H1 (cell line): ENCODE measurements at regions not wholly inside any gene's neighbourhood (a gene's known extent, or its start where the extent isn't known, plus 50 kb on each side); places are given as distances from the start of the nearest gene placed in this dataset.

Experiments used
- CTCF ChIA-PET: fragments of 300-600 bp; sonication (Branson Sonifier 250); formaldehyde crosslinking; loops from one replicate; lab custom pipeline; 2021; ENCODE audit not compliant: partially characterized antibody; lab: Charles Lee
- POLR2A ChIA-PET: fragments of 300-600 bp; sonication (Branson Sonifier 250); formaldehyde crosslinking; loops from one replicate; lab custom pipeline; 2021; ENCODE audit warnings: inconsistent platforms; ENCODE audit not compliant: partially characterized antibody; lab: Charles Lee
- DNase-seq, 2 experiments: peaks; one replicate each; pipeline versions ENCODE4 v3.0.0 to v3.0.0-alpha.2; 2010 to 2022; ENCODE audit warnings: low spot score in 2 of 2, low read depth in 1 of 2, mixed read lengths in 1 of 2
- FAIRE-seq: peaks from 2 replicates; lab custom pipeline; 2011; peaks lifted over from hg19 to GRCh38; lab: Jason Lieb, UNC
- H2AFZ ChIP-seq: 2 replicates; pipeline ENCODE4 v1.8.1; 2012; ENCODE audit warnings: low read length, inconsistent platforms
- H2AK5ac ChIP-seq: 2 replicates; pipeline ENCODE4 v1.6.1; 2013; ENCODE audit warnings: low read depth, low read length
- H2BK120ac ChIP-seq: replicated peaks from 2 replicates; pipeline ENCODE3; 2013; ENCODE audit warnings: low read depth, low read length, inconsistent platforms
- H2BK12ac ChIP-seq: 2 replicates; pipeline ENCODE4 v1.6.1; 2013; ENCODE audit warnings: low read depth, low read length
- H2BK15ac ChIP-seq: 2 replicates; pipeline ENCODE4 v1.6.1; 2013; ENCODE audit warnings: low read length
- H2BK20ac ChIP-seq: 2 replicates; pipeline ENCODE4 v1.6.1; 2013; ENCODE audit warnings: low read length
- H2BK5ac ChIP-seq: 2 replicates; pipeline ENCODE4 v1.6.1; 2013; ENCODE audit warnings: low read depth, low read length
- H3K14ac ChIP-seq: 2 replicates; pipeline ENCODE4 v1.6.1; 2013; ENCODE audit warnings: inconsistent platforms; ENCODE audit not compliant: insufficient read length
- H3K18ac ChIP-seq: 2 replicates; pipeline ENCODE4 v1.6.1; 2013; ENCODE audit warnings: low read length; ENCODE audit errors: extremely low read depth
- H3K23ac ChIP-seq: 2 replicates; pipeline ENCODE4 v1.6.1; 2013; ENCODE audit warnings: inconsistent platforms; ENCODE audit not compliant: insufficient read length
- H3K23me2 ChIP-seq: 2 replicates; pipeline ENCODE4 v1.6.1; 2013; ENCODE audit warnings: low read depth, low read length
- H3K27ac ChIP-seq: 2 replicates; pipeline ENCODE4 v1.6.1; 2011; ENCODE audit warnings: low read depth, low read length, inconsistent platforms
- H3K27me3 ChIP-seq, 4 experiments: replicated peaks in 1 of 4; 1 replicate in 1 of 4; 2 replicates in 3 of 4; pipeline versions ENCODE4 v1.6.1 to v1.8.1; 2011 to 2013; ENCODE audit warnings: low read length in 3 of 4, mild to moderate bottlenecking in 3 of 4, inconsistent platforms in 2 of 4, mixed read lengths in 2 of 4, moderate library complexity in 1 of 4; ENCODE audit not compliant: control insufficient read depth in 3 of 4, insufficient read depth in 3 of 4; ENCODE audit errors: extremely low read depth in 1 of 4
- H3K36me3 ChIP-seq, 4 experiments: 2 replicates each; pipeline versions ENCODE4 v1.6.1 to v1.8.1; 2011 to 2013; ENCODE audit warnings: mild to moderate bottlenecking in 4 of 4, low read length in 3 of 4, moderate library complexity in 2 of 4, control low read depth in 1 of 4, inconsistent platforms in 1 of 4; ENCODE audit not compliant: insufficient read depth in 4 of 4, control insufficient read depth in 2 of 4
- H3K4ac ChIP-seq: replicated peaks from 2 replicates; pipeline ENCODE3; 2013; ENCODE audit warnings: low read length, low read depth, mixed read lengths, inconsistent platforms; ENCODE audit not compliant: insufficient read length
- H3K4me1 ChIP-seq, 4 experiments: replicated peaks in 1 of 4; 1 replicate in 1 of 4; 2 replicates in 3 of 4; pipeline versions ENCODE4 v1.6.1 to v1.8.1; 2011 to 2013; ENCODE audit warnings: low read length in 3 of 4, inconsistent platforms in 2 of 4, mixed read lengths in 1 of 4; ENCODE audit not compliant: insufficient read depth in 4 of 4, control insufficient read depth in 3 of 4
- H3K4me2 ChIP-seq, 2 experiments: 2 replicates each; pipeline versions ENCODE4 v1.6.1 to v1.8.1; 2011 to 2013; ENCODE audit warnings: low read depth in 2 of 2, low read length in 2 of 2, control low read depth in 1 of 2, inconsistent platforms in 1 of 2, mild to moderate bottlenecking in 1 of 2; ENCODE audit not compliant: insufficient read depth in 1 of 2
- H3K4me3 ChIP-seq, 4 experiments: fragments of 200-600, 300-600 bp in 1 of 4; sonication (generic), shearing (Covaris generic), sonication (Bioruptor Twin) in 1 of 4; 2 replicates each; pipeline versions ENCODE4 v1.5.1 to v1.8.1; 2011 to 2016; ENCODE audit warnings: low read length in 4 of 4, low read depth in 3 of 4, control low read depth in 2 of 4, inconsistent platforms in 2 of 4, mild to moderate bottlenecking in 2 of 4, mixed read lengths in 1 of 4, moderate library complexity in 1 of 4; ENCODE audit not compliant: insufficient read depth in 2 of 4; ENCODE audit errors: extremely low read depth in 1 of 4
- H3K56ac ChIP-seq: replicated peaks from 2 replicates; pipeline ENCODE3; 2013; ENCODE audit warnings: low read depth, mild to moderate bottlenecking, mixed read lengths, low read length, inconsistent platforms; ENCODE audit not compliant: insufficient read length
- H3K79me1 ChIP-seq: 2 replicates; pipeline ENCODE4 v1.6.1; 2013; ENCODE audit warnings: low read depth, low read length, control low read depth
- H3K79me2 ChIP-seq, 2 experiments: 2 replicates each; pipeline versions ENCODE4 v1.6.1 to v1.8.1; 2012 to 2013; ENCODE audit warnings: low read length in 2 of 2, mild to moderate bottlenecking in 2 of 2, inconsistent platforms in 1 of 2; ENCODE audit not compliant: insufficient read depth in 2 of 2, control insufficient read depth in 1 of 2
- H3K9ac ChIP-seq, 4 experiments: replicated peaks in 1 of 4; 1 replicate in 1 of 4; 2 replicates in 3 of 4; pipeline versions ENCODE4 v1.6.1 to v1.8.1; 2011 to 2013; ENCODE audit warnings: low read depth in 3 of 4, low read length in 3 of 4, control low read depth in 2 of 4, mild to moderate bottlenecking in 2 of 4, moderate library complexity in 2 of 4, inconsistent platforms in 1 of 4; ENCODE audit errors: extremely low read depth in 1 of 4
- H3K9me3 ChIP-seq, 2 experiments: 2 replicates each; pipeline versions ENCODE4 v1.6.1 to v1.8.1; 2012 to 2013; ENCODE audit warnings: mild to moderate bottlenecking in 2 of 2, moderate library complexity in 2 of 2, control low read depth in 1 of 2, inconsistent platforms in 1 of 2, low read depth in 1 of 2, low read length in 1 of 2, mixed read lengths in 1 of 2; ENCODE audit not compliant: insufficient read depth in 2 of 2
- H4K20me1 ChIP-seq, 2 experiments: replicated peaks in 1 of 2; 2 replicates each; pipeline versions ENCODE3 to v1.8.1; 2011 to 2013; ENCODE audit warnings: inconsistent platforms in 2 of 2, low read length in 2 of 2, mild to moderate bottlenecking in 1 of 2; ENCODE audit not compliant: insufficient read depth in 2 of 2, control insufficient read depth in 1 of 2
- H4K5ac ChIP-seq: 2 replicates; pipeline ENCODE4 v1.6.1; 2013; ENCODE audit warnings: low read length, low read depth, mixed read lengths, inconsistent platforms; ENCODE audit not compliant: insufficient read length
- H4K8ac ChIP-seq: 2 replicates; pipeline ENCODE4 v1.8.0; 2013; ENCODE audit warnings: mild to moderate bottlenecking, moderate library complexity, low read length, inconsistent platforms; ENCODE audit not compliant: insufficient read depth; ENCODE audit errors: extremely low read depth
- H4K91ac ChIP-seq: replicated peaks from 2 replicates; pipeline ENCODE3; 2013; ENCODE audit warnings: low read length, mixed read lengths, inconsistent platforms; ENCODE audit not compliant: insufficient read length
- ASH2L ChIP-seq: fragments of 200-600, 300-600 bp; sonication (generic); IDR thresholded peaks from one replicate; pipeline ENCODE4 v1.7.1; 2017; ENCODE audit warnings: low read length
- BACH1 ChIP-seq: IDR thresholded peaks from 2 replicates; pipeline ENCODE4 v1.6.1; 2012; ENCODE audit warnings: low read length, improper control_type of control experiment
- BCL11A ChIP-seq, 2 experiments: IDR thresholded peaks; one replicate each; pipeline ENCODE4 v1.6.1; 2011; ENCODE audit warnings: low read depth in 2 of 2, low read length in 2 of 2, mild to moderate bottlenecking in 2 of 2
- EP300 ChIP-seq, 2 experiments: IDR thresholded peaks; 1 replicate in 1 of 2; 2 replicates in 1 of 2; pipeline ENCODE4 v1.6.1; 2011 to 2012; ENCODE audit warnings: low read depth in 2 of 2, low read length in 2 of 2, mild to moderate bottlenecking in 2 of 2, borderline replicate concordance in 1 of 2, inconsistent platforms in 1 of 2, moderate library complexity in 1 of 2
- EZH2 ChIP-seq: fragments of 200-600 bp; sonication (generic); IDR thresholded peaks from 2 replicates; pipeline ENCODE4 v1.7.1; 2012; ENCODE audit warnings: low read depth, mild to moderate bottlenecking, moderate library complexity, low read length, inconsistent platforms; ENCODE audit not compliant: severe bottlenecking
- JUN ChIP-seq: IDR thresholded peaks from 2 replicates; pipeline ENCODE4 v1.6.1; 2011; ENCODE audit warnings: low read depth, mild to moderate bottlenecking, improper control_type of control experiment, low read length
- MAFK ChIP-seq: IDR thresholded peaks from 2 replicates; pipeline ENCODE4 v1.6.1; 2012; ENCODE audit warnings: low read depth, mild to moderate bottlenecking, improper control_type of control experiment, low read length
- NANOG ChIP-seq: IDR thresholded peaks from 2 replicates; pipeline ENCODE4 v1.6.1; 2011; ENCODE audit warnings: low read length, low read depth, mild to moderate bottlenecking, inconsistent platforms; ENCODE audit not compliant: insufficient read depth, poor library complexity, severe bottlenecking
- NRF1 ChIP-seq: IDR thresholded peaks from 2 replicates; pipeline ENCODE4 v1.6.1; 2011; ENCODE audit warnings: mild to moderate bottlenecking, low read depth, low read length, improper control_type of control experiment
- RAD21 ChIP-seq, 2 experiments: IDR thresholded peaks in 1 of 2; conservative IDR thresholded peaks in 1 of 2; 2 replicates each; pipeline ENCODE4 v1.6.1; 2011; ENCODE audit warnings: low read depth in 2 of 2, low read length in 2 of 2, improper control_type of control experiment in 1 of 2, inconsistent platforms in 1 of 2, mild to moderate bottlenecking in 1 of 2, moderate library complexity in 1 of 2
- RNF2 ChIP-seq: fragments of 200-900, 300-1000 bp; sonication (generic); IDR thresholded peaks from 2 replicates; pipeline ENCODE4 v1.7.1; 2016; ENCODE audit warnings: borderline replicate concordance, low read depth, mild to moderate bottlenecking, antibody characterized with exemption, low read length; ENCODE audit not compliant: poor library complexity, severe bottlenecking; ENCODE audit errors: missing control alignments
- SIN3A ChIP-seq, 2 experiments: IDR thresholded peaks in 1 of 2; conservative IDR thresholded peaks in 1 of 2; 2 replicates each; pipeline ENCODE4 v1.6.1; 2011 to 2012; ENCODE audit warnings: low read length in 2 of 2, improper control_type of control experiment in 1 of 2, low read depth in 1 of 2, mild to moderate bottlenecking in 1 of 2
- SIRT6 ChIP-seq: IDR thresholded peaks from one replicate; pipeline ENCODE4 v1.7.1; 2012; ENCODE audit warnings: low read length, inconsistent platforms
- SP2 ChIP-seq: IDR thresholded peaks from 2 replicates; pipeline ENCODE4 v1.6.1; 2012; ENCODE audit warnings: mild to moderate bottlenecking, low read length, inconsistent platforms
- TBP ChIP-seq: IDR thresholded peaks from 2 replicates; pipeline ENCODE4 v1.6.1; 2011; ENCODE audit warnings: low read depth, low read length, improper control_type of control experiment
- TEAD4 ChIP-seq: IDR thresholded peaks from 2 replicates; pipeline ENCODE4 v1.6.1; 2012; ENCODE audit warnings: low read depth, low read length, inconsistent platforms, mixed read lengths

GRCh38 chr7:113816639-113817038 lies 102.2 kb downstream of the PPP1R3A start:
- Histone ChIP-seq H4K8ac (no peak overlapping the region), H3K23me2 (no peaks in the 10 kb centered on the region), H3K4ac (no peak overlapping the region), H3K4me2 (no peak overlapping the region), H2AFZ (no peak overlapping the region), H2BK120ac (no peak overlapping the region), H3K27ac (no peak overlapping the region), H4K20me1 (no peaks in the 10 kb centered on the region), H3K9me3 (no peaks in the 10 kb centered on the region), H3K23ac (no peak overlapping the region), H3K36me3 (no peaks in the 10 kb centered on the region), H3K18ac (no peak overlapping the region), H3K79me2 (no peaks in the 10 kb centered on the region), H3K4me3 (no peak overlapping the region), H2AK5ac (no peak overlapping the region), H4K5ac (no peak overlapping the region), H3K56ac (no peak overlapping the region), H3K27me3 (no peaks in the 10 kb centered on the region), H2BK15ac (no peak overlapping the region), H3K9ac (no peak overlapping the region), H3K14ac (no peak overlapping the region), H3K4me1 (no peaks in the 10 kb centered on the region), H2BK5ac (no peak overlapping the region), H4K91ac (no peak overlapping the region), H3K79me1 (no peaks in the 10 kb centered on the region), H2BK12ac (no peak overlapping the region), H2BK20ac (no peak overlapping the region)
- CTCF ChIA-PET = interaction anchor here (0.8 kb wide), 1 partner anchor 8 kb away, joined by 5 read pairs; no protein-coding TSS in a partner anchor
- POLR2A ChIA-PET = no interaction called here
- DNase-seq (no peak), FAIRE-seq (no peak)
- no peak for TF ChIP-seq TBP
- no peak for TF ChIP-seq EZH2
- TF ChIP-seq RAD21 (IDR thresholded peaks at IDR 0.05 in 1 of 2, conservative IDR thresholded peaks at IDR 0.05 in 1 of 2; ENCODE audit: low read depth in 2 of 2, low read length in 2 of 2) = no peak
- TF ChIP-seq SIN3A (conservative IDR thresholded peaks at IDR 0.05 in 1 of 2, IDR thresholded peaks at IDR 0.05 in 1 of 2; ENCODE audit: low read depth in 1 of 2, low read length in 2 of 2) = no peak
- no peak for TF ChIP-seq NRF1
- no peak for TF ChIP-seq RNF2
- TF ChIP-seq MAFK = no peak
- no peak for TF ChIP-seq EP300 (IDR thresholded peaks at IDR 0.05; ENCODE audit: borderline replicate concordance in 1 of 2, low read depth in 2 of 2, low read length in 2 of 2)
- TF ChIP-seq SIRT6 = no peak
- no peak for TF ChIP-seq ASH2L
- no peak for TF ChIP-seq NANOG
- no peak for TF ChIP-seq TEAD4
- TF ChIP-seq JUN = no peak
- TF ChIP-seq BACH1 = no peak
- TF ChIP-seq BCL11A (IDR thresholded peaks at IDR 0.05; ENCODE audit: low read depth in 2 of 2, low read length in 2 of 2) = no peak
- no peak for TF ChIP-seq SP2
